ENCODE measurements at regions not wholly inside any gene's neighbourhood (a gene's known extent, or its start where the extent isn't known, plus 50 kb on each side); places are given as distances from the start of the nearest gene placed in this dataset.

DNA sequence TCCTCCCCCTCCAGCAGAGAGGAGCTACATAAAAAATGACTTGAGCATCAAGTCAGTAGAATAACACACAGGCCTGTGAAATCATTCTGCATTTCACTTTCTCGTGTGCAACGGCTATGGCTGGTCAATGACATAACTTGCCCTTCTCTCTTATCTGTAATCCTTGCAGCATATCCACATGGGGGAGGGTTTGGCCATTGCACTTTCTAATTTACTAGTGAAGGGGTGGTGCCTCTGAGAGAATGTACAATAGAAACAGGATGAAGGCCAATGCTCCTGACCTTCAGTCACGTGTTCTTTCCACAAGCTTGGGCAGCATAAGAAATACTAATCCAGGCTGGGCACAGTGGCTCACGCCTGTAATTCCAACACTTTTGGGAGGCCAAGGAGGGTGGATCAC, 641.0 kb upstream of the ARGLU1 start:
- H3K4me3 ChIP-seq (ENCODE audit: low read length): no peak overlapping the region
- no peak for DNase-seq
- TF ChIP-seq, protein P1, sequence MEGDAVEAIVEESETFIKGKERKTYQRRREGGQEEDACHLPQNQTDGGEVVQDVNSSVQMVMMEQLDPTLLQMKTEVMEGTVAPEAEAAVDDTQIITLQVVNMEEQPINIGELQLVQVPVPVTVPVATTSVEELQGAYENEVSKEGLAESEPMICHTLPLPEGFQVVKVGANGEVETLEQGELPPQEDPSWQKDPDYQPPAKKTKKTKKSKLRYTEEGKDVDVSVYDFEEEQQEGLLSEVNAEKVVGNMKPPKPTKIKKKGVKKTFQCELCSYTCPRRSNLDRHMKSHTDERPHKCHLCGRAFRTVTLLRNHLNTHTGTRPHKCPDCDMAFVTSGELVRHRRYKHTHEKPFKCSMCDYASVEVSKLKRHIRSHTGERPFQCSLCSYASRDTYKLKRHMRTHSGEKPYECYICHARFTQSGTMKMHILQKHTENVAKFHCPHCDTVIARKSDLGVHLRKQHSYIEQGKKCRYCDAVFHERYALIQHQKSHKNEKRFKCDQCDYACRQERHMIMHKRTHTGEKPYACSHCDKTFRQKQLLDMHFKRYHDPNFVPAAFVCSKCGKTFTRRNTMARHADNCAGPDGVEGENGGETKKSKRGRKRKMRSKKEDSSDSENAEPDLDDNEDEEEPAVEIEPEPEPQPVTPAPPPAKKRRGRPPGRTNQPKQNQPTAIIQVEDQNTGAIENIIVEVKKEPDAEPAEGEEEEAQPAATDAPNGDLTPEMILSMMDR (IDR thresholded peaks at IDR 0.05): no peak
- H3K27ac ChIP-seq (ENCODE audit: low read depth in 1 of 2, low read length in 2 of 2): no peak overlapping the region
- ATAC-seq (ENCODE audit: poor library complexity): no peak
- Mint-ChIP-seq H3K9me3 (no peaks in the 10 kb centered on the region), H3K4me3 (no peak overlapping the region), H3K27me3 (peaks cover 11% of the 10 kb centered on the region), H3K4me1 (ENCODE audit: low read depth) (no peaks in the 10 kb centered on the region), H3K36me3 (ENCODE audit: low read depth) (no peaks in the 10 kb centered on the region), H3K27ac (no peak overlapping the region)
- POLR2A ChIA-PET: no interaction called here
- H3K27me3 ChIP-seq (ENCODE audit: control insufficient read depth in 1 of 2, insufficient read depth in 2 of 2, low read length in 2 of 2): no peaks in the 10 kb centered on the region
- no peaks in the 10 kb centered on the region for H3K4me1 ChIP-seq (ENCODE audit: insufficient read depth, low read length)
- intact Hi-C loops (cut with DNase I, micrococcal nuclease): loop anchor here in 1 of 2 experiments (5.0 kb wide), 1 partner anchor 1688 kb away; no protein-coding TSS in a partner anchor
- H3K36me3 ChIP-seq (ENCODE audit: insufficient read depth, low read length): no peaks in the 10 kb centered on the region
- no peaks in the 10 kb centered on the region for H3K9me3 ChIP-seq (ENCODE audit: control insufficient read depth in 1 of 2, insufficient read depth in 1 of 2, low read length in 2 of 2)
- CTCF ChIA-PET: no interaction called here

DNA sequence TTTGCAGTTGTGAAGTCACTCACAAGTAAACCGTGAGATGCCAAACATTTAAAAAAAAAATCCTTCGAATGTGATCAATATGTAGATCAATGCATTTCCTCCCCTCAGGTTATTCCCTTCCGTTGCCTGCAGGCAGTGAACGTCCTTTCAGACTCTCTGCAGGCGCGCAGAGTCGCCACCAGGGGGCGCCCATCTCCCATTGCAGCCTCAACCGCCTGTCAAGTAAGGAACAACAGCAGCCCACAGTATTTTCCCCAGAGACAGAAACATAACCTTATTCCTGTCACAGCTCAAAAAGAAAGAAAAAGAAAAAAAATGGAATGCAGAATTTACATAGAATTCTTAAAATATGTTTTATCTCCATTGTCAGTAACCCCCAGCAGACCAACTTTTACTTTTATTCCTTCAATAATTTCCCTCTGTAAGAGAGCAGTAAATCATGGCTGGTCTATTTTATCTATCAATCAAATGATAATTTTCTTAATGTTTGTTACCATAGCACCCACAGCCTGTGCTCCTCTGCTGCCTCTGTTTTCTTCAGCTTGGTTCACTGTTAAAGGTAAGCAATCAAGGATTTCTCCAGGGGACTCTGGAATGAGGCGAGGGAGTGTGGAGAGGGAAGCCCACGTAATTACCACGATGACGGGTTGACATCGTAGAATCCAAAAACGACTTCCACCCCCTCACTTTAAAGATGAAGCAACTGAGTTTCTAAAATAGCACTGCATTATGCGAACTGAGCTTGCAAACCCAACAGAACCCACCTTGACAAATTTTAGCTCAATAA, 637.6 kb upstream of the ARGLU1 start:
- Histone ChIP-seq H3K4me3 (ENCODE audit: low read length) (no peak overlapping the region), H3K9me3 (ENCODE audit: control insufficient read depth in 1 of 2, insufficient read depth in 1 of 2, low read length in 2 of 2) (no peaks in the 10 kb centered on the region), H3K4me1 (ENCODE audit: insufficient read depth, low read length) (no peaks in the 10 kb centered on the region), H3K36me3 (ENCODE audit: insufficient read depth, low read length) (no peaks in the 10 kb centered on the region), H3K27me3 (ENCODE audit: control insufficient read depth in 1 of 2, insufficient read depth in 2 of 2, low read length in 2 of 2) (no peaks in the 10 kb centered on the region), H3K27ac (ENCODE audit: low read depth in 1 of 2, low read length in 2 of 2) (no peak overlapping the region)
- peaks cover 5% of the 10 kb centered on the region for H3K27me3 Mint-ChIP-seq
- TF ChIP-seq, protein P1 (IDR thresholded peaks at IDR 0.05): peak; percentile 95
- intact Hi-C loops (cut with DNase I, micrococcal nuclease): loop anchor here (1.0 to 5.0 kb wide), 2 partner anchors 950 to 1692 kb away; no protein-coding TSS in a partner anchor
- POLR2A ChIA-PET: no interaction called here
- CTCF ChIA-PET: interaction anchor here (0.6 to 0.9 kb wide), 2 partner anchors 10 to 953 kb away, joined by 3 read pairs; no protein-coding TSS in a partner anchor
- no peaks in the 10 kb centered on the region for H3K4me1 Mint-ChIP-seq (ENCODE audit: low read depth)
- no peak overlapping the region for H3K4me3 Mint-ChIP-seq
- no peaks in the 10 kb centered on the region for H3K9me3 Mint-ChIP-seq
- no peak overlapping the region for H3K27ac Mint-ChIP-seq
- DNase-seq (peak; percentile 14 to 66 (median 38)), ATAC-seq (ENCODE audit: poor library complexity) (peak; percentile 49)
- no peaks in the 10 kb centered on the region for H3K36me3 Mint-ChIP-seq (ENCODE audit: low read depth)

DNA sequence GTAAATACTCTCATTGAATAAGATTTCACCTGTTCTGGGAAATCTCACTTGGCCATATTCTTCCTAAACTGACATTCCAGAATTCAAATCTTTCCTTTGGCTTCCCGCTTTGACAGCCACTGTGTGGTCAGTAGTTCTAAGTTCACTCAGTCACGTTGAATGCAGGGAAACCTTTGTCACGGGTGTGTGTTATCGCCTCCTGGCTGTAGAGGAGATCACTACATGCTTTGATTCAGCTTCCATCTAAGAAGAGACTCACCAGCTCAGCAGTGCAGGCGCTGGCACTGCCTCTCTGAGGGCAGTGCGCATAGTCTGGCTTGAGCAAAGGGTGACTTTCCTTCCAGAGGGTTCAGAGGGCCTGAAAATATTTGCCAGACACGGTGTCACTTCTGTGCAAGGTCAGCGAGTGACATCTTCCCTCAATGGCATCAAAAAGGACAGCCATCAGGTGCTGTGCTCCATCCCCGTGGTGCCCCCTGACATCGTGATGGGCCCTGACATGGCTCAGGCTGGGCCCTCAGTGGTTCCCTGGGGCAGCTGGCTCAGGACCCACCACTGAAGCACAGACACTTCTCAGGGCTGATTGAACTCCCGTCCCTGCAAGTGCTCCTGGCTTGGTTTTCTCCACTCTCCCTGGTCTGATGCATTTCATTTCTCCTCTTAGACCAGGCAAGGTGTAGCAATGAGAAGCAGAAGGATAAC, 635.4 kb upstream of the ARGLU1 start:
- intact Hi-C loops (cut with DNase I, micrococcal nuclease): no loop called here
- Mint-ChIP-seq H3K27me3 (peaks cover 5% of the 10 kb centered on the region), H3K36me3 (ENCODE audit: low read depth) (no peaks in the 10 kb centered on the region)

More for the DNA sequence above, 635.4 kb upstream of the ARGLU1 start:
- TF ChIP-seq, protein P1 (IDR thresholded peaks at IDR 0.05): no peak
- POLR2A ChIA-PET: no interaction called here
- H3K9me3 Mint-ChIP-seq: no peaks in the 10 kb centered on the region
- ATAC-seq (ENCODE audit: poor library complexity) (no peak), DNase-seq (no peak)
- H3K27ac Mint-ChIP-seq: no peak overlapping the region
- H3K4me1 Mint-ChIP-seq (ENCODE audit: low read depth): no peaks in the 10 kb centered on the region
- no peaks in the 10 kb centered on the region for H3K36me3 ChIP-seq (ENCODE audit: insufficient read depth, low read length)
- no peaks in the 10 kb centered on the region for H3K4me1 ChIP-seq (ENCODE audit: insufficient read depth, low read length)
- no peak overlapping the region for H3K4me3 Mint-ChIP-seq
- no peak overlapping the region for H3K27ac ChIP-seq (ENCODE audit: low read depth in 1 of 2, low read length in 2 of 2)
- CTCF ChIA-PET: no interaction called here
- H3K4me3 ChIP-seq (ENCODE audit: low read length): no peak overlapping the region
- H3K9me3 ChIP-seq (ENCODE audit: control insufficient read depth in 1 of 2, insufficient read depth in 1 of 2, low read length in 2 of 2): no peaks in the 10 kb centered on the region
- no peaks in the 10 kb centered on the region for H3K27me3 ChIP-seq (ENCODE audit: control insufficient read depth in 1 of 2, insufficient read depth in 2 of 2, low read length in 2 of 2)

All from CD4-positive, alpha-beta T cell (primary cell).